MM.1S (cell line): ENCODE measurements at regions not wholly inside any gene's neighbourhood (a gene's known extent, or its start where the extent isn't known, plus 50 kb on each side); places are given as distances from the start of the nearest gene placed in this dataset.

Source experiments
- DNase-seq: peaks from one replicate; pipeline ENCODE4 v3.0.0-alpha.2; 2015
- H2AFZ ChIP-seq: fragments of 300-600 bp; sonication (generic); 2 replicates; pipeline ENCODE4 v1.6.0; 2016; ENCODE audit warnings: antibody characterized with exemption, low read length
- H3F3A ChIP-seq: fragments of 300-600 bp; sonication (generic); 2 replicates; pipeline ENCODE4 v1.6.1; 2016; ENCODE audit warnings: mild to moderate bottlenecking, antibody characterized with exemption, low read length, moderate library complexity, mixed read lengths; ENCODE audit not compliant: insufficient read depth
- H3K27ac ChIP-seq: fragments of 300-600 bp; sonication (generic); 2 replicates; pipeline ENCODE4 v1.5.1; 2016; ENCODE audit warnings: mild to moderate bottlenecking, low read length
- H3K27me3 ChIP-seq: fragments of 300-600 bp; sonication (generic); replicated peaks from 2 replicates; pipeline ENCODE4 v1.6.0; 2016; ENCODE audit warnings: low read length; ENCODE audit not compliant: insufficient read depth
- H3K36me3 ChIP-seq: fragments of 300-600 bp; sonication (generic); replicated peaks from 2 replicates; pipeline ENCODE4 v1.6.1; 2016; ENCODE audit warnings: mild to moderate bottlenecking, low read length, mixed read lengths; ENCODE audit not compliant: insufficient read depth
- H3K4me1 ChIP-seq: fragments of 300-600 bp; sonication (generic); 2 replicates; pipeline ENCODE4 v1.6.1; 2016; ENCODE audit warnings: low read length, mixed read lengths
- H3K4me2 ChIP-seq: fragments of 300-600 bp; sonication (generic); 2 replicates; pipeline ENCODE4 v1.6.0; 2016; ENCODE audit warnings: low read depth, low read length
- H3K4me3 ChIP-seq: fragments of 300-600 bp; sonication (generic); 2 replicates; pipeline ENCODE4 v1.5.1; 2016; ENCODE audit warnings: low read length, mixed read lengths
- H3K79me2 ChIP-seq: fragments of 300-600 bp; sonication (generic); 2 replicates; pipeline ENCODE4 v1.6.1; 2016; ENCODE audit warnings: mixed run types, low read length, mixed read lengths
- H3K9ac ChIP-seq: fragments of 300-600 bp; sonication (generic); 2 replicates; pipeline ENCODE4 v1.6.1; 2016; ENCODE audit warnings: low read length, mixed read lengths
- H3K9me2 ChIP-seq: fragments of 300-600 bp; sonication (generic); replicated peaks from 2 replicates; pipeline ENCODE4 v1.6.1; 2016; ENCODE audit warnings: mild to moderate bottlenecking, low read length, mixed read lengths; ENCODE audit not compliant: insufficient read depth
- H3K9me3 ChIP-seq: fragments of 300-600 bp; sonication (generic); replicated peaks from 2 replicates; pipeline ENCODE4 v1.6.1; 2016; ENCODE audit warnings: mild to moderate bottlenecking, low read length, mixed read lengths; ENCODE audit not compliant: insufficient read depth
- H4K20me1 ChIP-seq: fragments of 300-600 bp; sonication (generic); 2 replicates; pipeline ENCODE4 v1.6.1; 2016; ENCODE audit warnings: mild to moderate bottlenecking, low read length, moderate library complexity, mixed read lengths; ENCODE audit not compliant: insufficient read depth
- CTCF ChIP-seq: fragments of 300-600 bp; sonication (generic); IDR thresholded peaks from 2 replicates; pipeline ENCODE4 v1.5.1; 2016; ENCODE audit warnings: antibody characterized with exemption, low read length, mixed read lengths
- EZH2 ChIP-seq: fragments of 300-600 bp; sonication (generic); optimal IDR thresholded peaks from 2 replicates; pipeline ENCODE3; 2017; ENCODE audit warnings: low read depth, mild to moderate bottlenecking, antibody characterized with exemption, low read length, mixed read lengths
- EZH2phosphoT487 ChIP-seq: fragments of 300-600 bp; sonication (generic); IDR thresholded peaks from 2 replicates; pipeline ENCODE4 v1.6.1; 2018; ENCODE audit warnings: antibody characterized with exemption, low read length

GRCh38 chr12:112591488-112591887 lies 172.7 kb downstream of the PTPN11 start:
- DNase-seq = no peak
- no peaks in the 10 kb centered on the region for H3K27me3 ChIP-seq

GRCh38 chr12:112595410-112595809 lies 176.7 kb downstream of the PTPN11 start:
- no peaks in the 10 kb centered on the region for H3F3A ChIP-seq
- TF ChIP-seq CTCF (no peak), EZH2phosphoT487 (no peak), EZH2 (no peak)
- H3K79me2 ChIP-seq = no peaks in the 10 kb centered on the region
- H3K4me1 ChIP-seq = no peaks in the 10 kb centered on the region
- no peak overlapping the region for H3K4me3 ChIP-seq
- H3K9me2 ChIP-seq = no peaks in the 10 kb centered on the region
- no peak overlapping the region for H3K9ac ChIP-seq
- no peaks in the 10 kb centered on the region for H3K36me3 ChIP-seq
- no peak for DNase-seq
- H4K20me1 ChIP-seq = no peaks in the 10 kb centered on the region
- no peak overlapping the region for H3K4me2 ChIP-seq
- H3K27ac ChIP-seq = no peak overlapping the region
- no peak overlapping the region for H2AFZ ChIP-seq
- H3K9me3 ChIP-seq = no peaks in the 10 kb centered on the region
- no peaks in the 10 kb centered on the region for H3K27me3 ChIP-seq

More at GRCh38 chr12:112591488-112591887, 172.7 kb downstream of the PTPN11 start:
- Histone ChIP-seq H3K9ac (no peak overlapping the region), H3K79me2 (no peaks in the 10 kb centered on the region), H3K36me3 (no peaks in the 10 kb centered on the region), H3K27ac (no peak overlapping the region), H3K4me2 (no peak overlapping the region), H2AFZ (no peak overlapping the region), H4K20me1 (no peaks in the 10 kb centered on the region), H3K9me3 (no peaks in the 10 kb centered on the region), H3F3A (no peaks in the 10 kb centered on the region), H3K9me2 (no peaks in the 10 kb centered on the region), H3K4me3 (no peak overlapping the region), H3K4me1 (no peaks in the 10 kb centered on the region)
- TF ChIP-seq CTCF (no peak), EZH2 (no peak), EZH2phosphoT487 (no peak)

DNA sequence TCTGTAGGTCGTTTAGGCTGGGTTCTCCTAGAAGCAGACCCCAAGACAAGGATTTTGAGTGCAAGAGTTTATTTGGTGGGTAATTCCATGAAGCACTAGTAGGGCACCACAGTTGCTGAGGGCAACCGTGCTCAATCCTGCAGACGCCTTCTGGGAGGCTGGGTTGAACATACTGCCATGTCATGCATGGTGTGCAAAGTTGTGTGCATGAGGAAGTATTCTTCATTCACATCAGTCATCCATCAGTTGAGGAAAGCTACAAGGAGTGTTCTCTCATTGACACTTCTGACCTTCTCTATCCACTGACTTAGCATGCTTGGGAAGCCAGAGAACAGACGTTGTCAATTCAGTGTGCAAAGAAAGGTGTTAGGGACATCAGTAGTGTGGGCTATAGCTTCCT lies 179.2 kb downstream of the PTPN11 start:
- no peak overlapping the region for H3K4me3 ChIP-seq
- no peak overlapping the region for H3K27ac ChIP-seq
- H2AFZ ChIP-seq = no peak overlapping the region
- H3K36me3 ChIP-seq = no peaks in the 10 kb centered on the region
- H3K27me3 ChIP-seq = no peaks in the 10 kb centered on the region
- H3K79me2 ChIP-seq = no peaks in the 10 kb centered on the region
- H3K9ac ChIP-seq = no peak overlapping the region
- H4K20me1 ChIP-seq = no peaks in the 10 kb centered on the region
- no peaks in the 10 kb centered on the region for H3K9me2 ChIP-seq
- no peak for DNase-seq
- H3F3A ChIP-seq = no peaks in the 10 kb centered on the region
- TF ChIP-seq EZH2phosphoT487 (no peak), EZH2 (no peak), CTCF (no peak)
- no peaks in the 10 kb centered on the region for H3K9me3 ChIP-seq
- H3K4me1 ChIP-seq = no peaks in the 10 kb centered on the region
- H3K4me2 ChIP-seq = no peak overlapping the region
